HG03460 (cell line): ENCODE measurements at regions not wholly inside any gene's neighbourhood (a gene's known extent, or its start where the extent isn't known, plus 50 kb on each side); places are given as distances from the start of the nearest gene placed in this dataset.
"Not testable (repeated sequence)": the region's sequence is repeated elsewhere in the genome, so short reads cannot be mapped to it uniquely, and the experiment has no call there.

Experiments
- ATAC-seq: cut with Tn5 transposase; IDR thresholded peaks from one replicate; pipeline ENCODE4 v1.9.1; 2021; ENCODE audit not compliant: unreplicated experiment

DNA sequence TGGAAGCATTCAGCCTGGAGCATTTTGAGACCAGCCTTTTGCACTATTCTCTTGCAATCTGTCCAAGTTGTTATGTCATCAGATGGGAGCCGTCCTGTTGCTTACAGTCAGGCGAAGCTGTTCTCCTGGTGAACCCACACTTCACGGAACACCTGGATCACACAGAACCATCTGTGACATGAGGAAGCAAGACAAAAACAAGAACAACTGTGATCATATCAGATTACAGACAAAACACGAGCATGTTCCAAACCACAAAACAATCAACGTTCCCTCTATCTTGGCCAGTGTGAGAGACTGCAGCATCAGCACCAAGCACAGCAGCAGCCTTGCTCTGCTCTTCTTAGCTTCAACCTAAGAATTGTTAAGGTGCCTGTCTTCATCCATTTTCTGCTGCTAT is 180.5 kb upstream of the SFSWAP start:
- ATAC-seq: no peak

DNA sequence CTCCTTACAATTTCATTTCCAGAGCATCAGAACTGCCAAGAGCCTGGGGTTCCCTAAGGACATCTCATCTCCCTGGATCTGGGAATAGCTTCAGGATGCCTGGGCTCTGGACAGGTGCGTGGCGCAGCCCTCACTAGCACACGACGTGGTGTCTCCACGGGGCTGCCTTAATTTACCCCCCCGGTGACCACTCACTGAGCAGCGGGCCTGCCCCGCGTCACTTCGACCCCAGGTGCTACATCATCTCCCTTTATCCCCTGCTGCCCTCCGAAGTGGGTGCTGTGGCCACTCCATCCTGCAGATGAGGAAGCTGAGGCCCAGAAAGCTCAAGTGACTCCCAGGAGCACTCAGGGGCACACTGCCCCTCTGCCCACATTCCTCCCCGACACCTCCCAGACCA is 177.8 kb upstream of the SFSWAP start:
- ATAC-seq: no peak

GRCh38 chr12:131535779-131536178 is 175.1 kb upstream of the SFSWAP start:
- no peak for ATAC-seq

GRCh38 chr12:131536337-131536736 is 174.6 kb upstream of the SFSWAP start:
- ATAC-seq: no peak

DNA sequence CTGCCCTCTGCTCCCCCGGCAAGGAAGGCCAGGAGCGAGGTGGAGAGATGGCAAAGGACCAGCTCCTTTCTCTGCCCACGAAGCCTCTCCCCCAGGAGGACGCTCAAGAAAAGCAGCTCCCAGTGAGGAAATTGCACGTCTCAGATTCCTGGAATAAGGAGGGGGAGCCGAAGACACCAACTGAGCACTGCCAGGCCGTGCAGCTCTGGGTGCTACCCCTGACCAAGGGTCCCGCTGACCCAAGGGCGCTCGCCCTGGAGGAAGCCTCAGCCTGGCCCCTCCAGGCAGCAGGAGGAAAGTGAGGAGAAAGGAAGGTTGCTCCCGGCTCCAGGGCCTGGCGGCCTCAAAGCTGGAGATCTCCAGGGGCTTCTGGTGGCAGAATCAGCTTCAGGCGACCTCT is 174.1 kb upstream of the SFSWAP start:
- ATAC-seq: no peak

GRCh38 chr12:131537267-131537958 is 173.5 kb upstream of the SFSWAP start:
- no peak for ATAC-seq

DNA sequence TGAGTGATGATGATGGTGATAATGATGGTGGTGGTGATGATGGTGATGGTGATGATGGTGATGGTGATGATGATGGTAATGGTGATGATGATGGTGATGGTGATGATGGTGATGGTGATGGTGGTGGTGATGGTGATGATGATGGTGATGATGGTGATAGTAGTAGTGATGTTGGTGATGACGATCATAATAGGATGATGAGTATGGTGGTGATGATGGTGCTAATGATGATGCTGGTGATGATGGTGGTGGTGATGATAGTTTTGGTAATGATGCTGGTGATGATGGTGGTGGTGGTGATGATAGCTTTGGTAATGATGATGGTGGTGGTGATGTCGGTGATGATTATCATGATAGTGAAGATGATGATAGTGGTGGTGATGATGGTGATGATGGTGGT is 171.5 kb upstream of the SFSWAP start:
- ATAC-seq: no peak

GRCh38 chr12:131540138-131540623 is 170.7 kb upstream of the SFSWAP start:
- ATAC-seq: no peak

DNA sequence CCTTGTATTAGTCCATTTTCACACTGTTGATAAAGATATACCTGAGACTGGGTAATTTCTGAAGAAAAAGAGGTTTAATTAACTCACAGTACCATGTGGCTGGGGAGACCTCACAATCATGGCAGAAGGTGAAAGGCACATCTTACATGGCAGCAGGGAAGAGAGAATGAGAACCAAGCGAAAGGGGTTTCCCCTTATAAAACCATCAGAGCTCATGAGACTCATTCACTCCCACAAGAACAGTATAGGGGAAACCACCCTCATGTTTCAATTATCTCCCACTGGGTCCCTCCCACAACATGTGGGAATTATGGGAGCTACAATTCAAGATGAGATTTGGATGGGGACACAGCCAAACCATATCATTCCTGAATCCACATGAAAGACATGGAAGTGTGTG is 169.4 kb upstream of the SFSWAP start:
- not testable (repeated sequence) for ATAC-seq

- ATAC-seq: no peak
Measured at GRCh38 chr12:131542351-131542750, 168.5 kb upstream of the SFSWAP start.

DNA sequence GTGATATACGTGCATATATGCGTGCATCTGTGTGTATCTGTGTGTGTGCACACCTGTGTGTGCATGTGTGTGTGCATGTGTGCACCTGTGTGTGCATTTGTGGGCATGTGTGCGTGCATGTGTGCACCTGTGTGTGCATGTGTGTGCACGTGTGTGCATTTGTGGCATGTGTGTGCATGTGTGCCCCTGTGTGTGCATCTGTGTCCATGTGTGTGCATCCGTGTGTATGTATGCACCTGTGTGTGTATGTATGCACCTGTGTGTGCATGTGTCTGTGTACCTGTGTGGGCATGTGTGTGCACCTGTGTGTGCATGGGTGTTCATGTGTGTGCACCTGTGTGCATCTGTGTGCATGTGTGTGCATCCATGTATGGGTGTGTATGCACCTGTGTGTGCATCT is 167.8 kb upstream of the SFSWAP start:
- no peak for ATAC-seq

- ATAC-seq: no peak
Measured at GRCh38 chr12:131547555-131547954, 163.3 kb upstream of the SFSWAP start.

- ATAC-seq: no peak
Measured at GRCh38 chr12:131550121-131550520, 160.8 kb upstream of the SFSWAP start.

DNA sequence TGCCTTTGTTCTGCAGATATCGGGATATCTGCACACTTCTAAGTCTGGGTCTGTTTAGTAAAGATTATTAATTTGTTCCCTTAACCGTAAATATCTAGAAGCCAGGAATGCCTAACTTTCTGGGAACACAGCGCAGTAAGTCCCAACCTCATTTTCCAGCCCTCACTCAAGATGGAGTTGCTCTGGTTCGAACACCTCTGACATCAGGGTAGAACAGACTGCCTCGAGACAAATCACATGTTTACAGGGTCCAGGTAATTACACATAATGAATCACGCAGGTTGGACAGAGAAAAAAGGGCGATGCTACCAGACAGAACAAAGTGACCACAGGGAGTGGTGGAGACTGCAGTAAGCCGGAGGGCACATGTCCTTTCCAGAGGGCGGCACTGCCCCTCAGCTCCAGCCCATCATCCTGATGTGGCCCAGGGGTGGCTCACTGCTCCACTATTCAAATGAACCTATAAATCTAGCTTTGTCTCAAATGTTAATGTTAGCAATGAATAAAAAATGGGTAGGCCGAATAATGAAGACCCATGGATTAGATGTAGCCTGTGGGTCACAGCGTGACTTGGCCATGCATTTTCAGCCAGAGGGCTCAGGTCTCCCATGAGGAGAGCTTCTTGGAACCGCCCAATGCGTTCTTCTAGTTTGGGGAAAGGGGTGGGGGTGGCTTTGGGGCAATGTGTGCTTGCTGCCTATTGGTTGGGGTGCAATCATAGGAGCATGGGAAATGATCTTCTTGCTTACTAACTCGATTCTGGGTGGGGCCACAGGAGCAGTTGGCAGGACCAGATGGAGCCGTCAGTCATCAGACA is 159.0 kb upstream of the SFSWAP start:
- no peak for ATAC-seq

DNA sequence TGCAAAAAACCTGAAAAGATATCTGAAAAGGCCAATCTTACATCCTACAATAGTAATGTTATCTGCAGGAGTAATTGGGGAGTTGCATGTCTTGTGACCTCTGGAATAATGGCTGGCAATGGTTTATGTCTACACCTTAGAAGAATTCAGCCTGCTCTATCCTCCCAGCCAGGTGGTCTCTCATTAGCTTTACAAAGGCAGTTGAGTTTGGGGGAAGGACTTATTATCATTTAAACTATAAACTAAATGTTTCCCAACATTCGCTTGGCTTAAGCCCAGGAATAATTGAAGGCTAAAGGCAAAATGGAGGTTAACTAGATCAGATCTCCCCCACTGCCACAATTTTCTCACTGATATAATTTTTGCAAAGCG is 158.4 kb upstream of the SFSWAP start:
- ATAC-seq: no peak

DNA sequence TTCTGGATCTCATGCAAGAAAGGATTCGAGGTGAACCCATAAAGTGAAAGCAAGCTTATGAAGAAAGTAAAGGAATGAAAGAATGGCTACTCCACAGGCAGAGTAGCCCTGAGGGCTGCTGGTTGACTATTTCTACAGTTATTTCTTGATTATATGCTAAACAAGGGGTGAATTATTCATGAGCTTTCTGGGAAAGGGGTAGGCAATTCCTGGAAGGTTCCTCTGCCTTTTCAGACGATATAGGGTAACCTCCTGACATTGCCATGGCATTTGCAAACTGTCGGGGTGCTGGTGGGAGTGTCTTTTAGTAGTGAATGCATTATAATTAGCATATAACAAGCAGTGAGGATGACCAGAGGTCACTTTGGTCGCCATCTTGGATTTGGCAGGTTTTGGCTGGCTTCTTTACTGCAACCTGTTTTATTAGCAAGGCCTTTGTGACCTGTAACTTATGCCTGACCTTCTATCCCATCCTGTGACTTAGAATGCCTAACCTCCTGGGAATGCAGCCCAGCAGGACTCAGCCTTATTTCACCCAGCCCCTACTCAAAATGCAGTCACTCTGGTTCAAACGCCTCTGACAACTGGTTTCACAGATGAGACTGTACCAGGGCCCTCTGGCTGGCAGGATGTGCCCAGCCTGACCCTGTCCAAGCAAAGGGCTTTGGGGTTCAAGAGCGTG is 157.7 kb upstream of the SFSWAP start:
- no peak for ATAC-seq

DNA sequence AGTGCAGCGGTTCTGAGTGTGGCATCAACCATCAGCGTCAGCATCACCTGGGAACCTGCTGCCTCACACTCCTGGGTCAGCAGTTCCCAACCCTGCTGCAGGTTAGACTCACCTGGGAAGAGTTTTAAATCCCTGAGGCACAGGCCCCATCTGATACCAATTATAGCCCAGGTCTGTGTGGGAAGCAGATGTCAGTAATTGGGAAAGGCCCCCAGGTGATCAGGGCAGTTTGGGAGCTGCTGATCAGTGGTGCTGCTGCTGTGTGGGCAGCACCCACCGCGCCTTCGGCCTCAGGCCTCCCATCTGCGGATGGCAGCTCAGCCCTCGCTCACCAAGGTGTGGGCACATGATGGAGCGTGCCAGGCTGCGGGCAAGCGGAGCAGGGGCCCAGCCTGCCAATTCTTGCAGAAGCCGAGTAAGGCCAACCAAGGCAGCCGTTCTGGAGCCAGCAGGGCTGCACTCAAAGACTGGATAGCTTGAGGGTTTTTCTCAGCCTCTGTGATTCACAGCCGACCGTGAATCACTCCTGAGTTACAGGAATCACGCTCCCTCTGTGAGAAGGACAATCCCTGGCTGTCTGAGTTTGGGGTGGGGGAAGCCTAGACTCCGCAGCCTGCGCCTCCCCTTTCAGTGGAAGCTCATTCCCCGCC is 155.6 kb upstream of the SFSWAP start:
- ATAC-seq: no peak

- ATAC-seq: no peak
Measured at GRCh38 chr12:131555866-131556265, 155.0 kb upstream of the SFSWAP start.

DNA sequence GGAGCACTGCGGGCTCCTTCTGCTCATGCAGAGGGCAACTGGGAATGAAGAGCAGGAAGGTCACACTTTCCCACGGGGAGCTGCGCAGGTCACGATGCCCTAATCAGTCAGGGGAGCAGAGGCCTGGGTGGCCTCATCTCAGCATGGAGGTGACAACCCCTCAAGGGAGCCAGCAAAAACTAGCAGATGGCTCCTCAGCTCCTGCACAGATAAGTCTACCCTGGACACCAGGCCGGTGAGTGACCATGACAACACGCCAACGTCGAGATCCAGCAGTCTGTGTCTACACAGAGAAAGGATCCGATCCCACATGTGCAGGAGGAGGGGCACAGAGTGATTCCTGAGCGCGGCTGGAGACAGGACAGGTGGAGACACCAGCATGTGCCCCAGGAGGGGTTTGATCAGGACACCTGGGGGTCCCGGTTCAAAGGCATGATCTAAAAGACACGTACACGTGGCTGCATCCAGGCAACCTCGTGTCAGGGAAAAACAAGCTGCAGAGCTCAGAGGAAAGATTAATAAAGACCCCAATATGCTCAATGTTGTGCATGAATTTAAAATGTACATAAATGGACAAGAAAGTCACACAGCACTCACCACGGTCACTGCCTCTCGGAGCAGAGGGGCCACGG is 153.7 kb upstream of the SFSWAP start:
- no peak for ATAC-seq

- ATAC-seq: no peak
Measured at GRCh38 chr12:131559517-131560516, 151.1 kb upstream of the SFSWAP start.
